Caki2 (cell line): ENCODE measurements at regions not wholly inside any gene's neighbourhood (a gene's known extent, or its start where the extent isn't known, plus 50 kb on each side); places are given as distances from the start of the nearest gene placed in this dataset.
A peak's percentile ranks its signal among the peaks of the same experiment; 100 is the strongest.
"Not testable (repeated sequence)": the region's sequence is repeated elsewhere in the genome, so short reads cannot be mapped to it uniquely, and the experiment has no call there.

ENCODE experiments used
- DNase-seq: peaks from one replicate; pipeline ENCODE4 v3.0.0-alpha.2; 2015; ENCODE audit warnings: low read depth
- in situ Hi-C: cut with HindIII; loops from 2 replicates; pipeline ENCODE4 v1.10.0; 2016; ENCODE audit warnings: low sequenced_read_pairs, low pct_unique_long_range_greater_than_20kb, mixed read lengths

GRCh38 chr2:180539541-180539940, 440.9 kb upstream of the UBE2E3 start:
- in situ Hi-C loops: no loop called here
- DNase-seq: no peak

- in situ Hi-C loops: no loop called here
- no peak for DNase-seq
Measured at GRCh38 chr2:180535289-180535688, 445.1 kb upstream of the UBE2E3 start.

GRCh38 chr2:180531787-180532186, 448.6 kb upstream of the UBE2E3 start:
- in situ Hi-C loops, DNase-seq: not testable (repeated sequence)

- no peak for DNase-seq
- in situ Hi-C loops: no loop called here
Measured at GRCh38 chr2:180524499-180524898, 455.9 kb upstream of the UBE2E3 start.

- in situ Hi-C loops: no loop called here
- DNase-seq: peak; percentile 66
Measured at GRCh38 chr2:180523621-180524340, 456.6 kb upstream of the UBE2E3 start.

DNA sequence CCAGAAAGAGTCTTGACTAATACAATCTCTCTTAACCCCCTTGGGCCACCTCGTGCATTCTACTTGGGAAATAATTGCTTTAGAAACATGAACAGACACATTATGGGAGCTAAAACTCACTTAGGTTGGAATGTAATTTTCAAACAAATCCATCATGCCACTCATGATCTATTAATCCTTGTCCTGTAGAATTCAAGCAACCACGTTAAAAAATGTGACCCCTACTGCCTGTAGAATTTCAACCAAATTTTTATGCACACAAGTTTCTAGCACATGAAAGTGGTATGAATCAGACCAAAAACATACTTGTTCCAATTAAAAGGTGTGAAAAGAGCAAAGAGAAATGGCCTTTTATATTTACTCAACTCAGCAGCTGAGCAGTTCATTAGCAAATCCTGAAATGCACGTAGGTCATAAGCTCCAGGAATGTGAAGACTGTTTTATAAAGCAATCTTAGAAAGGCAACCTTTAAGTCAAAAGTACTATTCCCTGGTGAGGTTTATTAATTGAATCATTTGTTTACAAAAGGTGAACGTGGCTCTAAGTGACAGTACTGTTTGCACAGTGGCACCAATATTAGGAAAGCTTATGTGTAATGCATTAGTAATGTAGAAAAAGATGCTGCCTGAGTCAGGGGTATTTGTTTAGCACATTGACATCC, 459.4 kb upstream of the UBE2E3 start:
- in situ Hi-C loops: no loop called here
- peak; percentile 79 for DNase-seq

GRCh38 chr2:180520206-180520605, 460.2 kb upstream of the UBE2E3 start:
- DNase-seq: peak; percentile 52
- in situ Hi-C loops: no loop called here

- in situ Hi-C loops: no loop called here
- DNase-seq: peak; percentile 14
Measured at GRCh38 chr2:180519276-180519675, 461.1 kb upstream of the UBE2E3 start.

DNA sequence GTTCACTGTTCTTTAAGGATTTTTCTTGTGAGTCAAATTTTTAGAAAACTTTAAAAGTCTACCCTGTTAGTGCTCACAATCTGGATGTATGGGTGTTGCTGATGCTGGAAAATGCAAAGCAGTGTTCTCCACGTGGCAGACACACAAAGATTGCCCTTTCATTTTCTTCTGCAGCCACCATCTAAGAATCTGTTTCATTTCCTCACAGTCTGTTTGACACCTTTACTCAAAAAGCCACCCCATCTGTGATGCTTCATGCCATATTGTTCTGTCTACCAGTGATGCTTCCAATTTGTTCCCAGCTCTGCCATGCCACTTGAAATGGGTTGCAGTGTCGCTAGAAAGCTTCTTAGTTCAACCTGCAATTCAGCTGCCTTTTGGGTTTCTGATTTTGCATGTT, 464.2 kb upstream of the UBE2E3 start:
- in situ Hi-C loops: no loop called here
- no peak for DNase-seq

DNA sequence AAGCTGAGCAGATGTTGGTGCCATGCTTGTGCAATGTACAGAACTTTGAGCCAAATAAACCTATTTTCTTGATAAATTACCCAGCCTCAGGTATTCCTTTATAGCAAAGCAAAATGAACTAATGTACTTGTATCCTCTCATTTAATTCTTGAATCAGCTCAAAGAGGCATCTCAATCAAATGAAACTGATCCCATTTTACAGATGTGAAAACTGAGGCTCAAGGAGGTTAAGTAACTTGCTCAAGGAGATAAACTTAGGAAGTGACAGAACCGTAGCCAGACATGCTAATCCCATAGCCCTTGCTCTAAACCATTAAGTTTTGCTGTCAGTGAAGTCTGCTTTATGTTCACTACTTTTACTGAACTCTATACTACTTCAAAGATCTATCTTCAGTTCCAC, 467.0 kb upstream of the UBE2E3 start:
- in situ Hi-C loops: no loop called here
- no peak for DNase-seq

GRCh38 chr2:180508458-180508857, 471.9 kb upstream of the UBE2E3 start:
- in situ Hi-C loops: no loop called here
- no peak for DNase-seq

- in situ Hi-C loops: no loop called here
- no peak for DNase-seq
Measured at GRCh38 chr2:180507028-180507427, 473.4 kb upstream of the UBE2E3 start.

- in situ Hi-C loops: no loop called here
- no peak for DNase-seq
Measured at GRCh38 chr2:180505203-180505602, 475.2 kb upstream of the UBE2E3 start.

- DNase-seq: no peak
- in situ Hi-C loops: no loop called here
Measured at GRCh38 chr2:180497621-180498152, 482.7 kb upstream of the UBE2E3 start.

GRCh38 chr2:180495606-180496005, 484.8 kb upstream of the UBE2E3 start:
- in situ Hi-C loops: no loop called here

DNA sequence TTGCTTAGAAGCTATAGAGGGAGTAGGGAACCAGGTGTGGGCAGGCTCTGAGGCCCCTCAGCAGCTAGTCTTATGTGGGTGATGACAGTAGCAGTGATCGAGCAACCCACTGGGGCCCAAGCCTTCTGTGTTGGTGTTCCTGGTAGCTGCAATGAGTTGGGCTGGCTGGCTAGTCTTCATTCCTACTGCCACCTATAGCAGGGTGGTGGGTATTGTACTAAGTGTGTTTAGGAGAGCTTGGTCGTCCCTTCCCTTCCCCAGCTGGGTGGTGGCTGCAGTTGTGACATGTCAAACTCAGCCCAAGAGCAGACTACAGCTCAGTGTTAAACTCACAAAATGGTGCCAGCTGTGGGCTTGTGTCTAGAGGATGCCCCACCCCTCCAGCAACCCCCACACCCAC, 486.1 kb upstream of the UBE2E3 start:
- in situ Hi-C loops: no loop called here
- DNase-seq: no peak

More at GRCh38 chr2:180495606-180496005, 484.8 kb upstream of the UBE2E3 start:
- DNase-seq: no peak

DNA sequence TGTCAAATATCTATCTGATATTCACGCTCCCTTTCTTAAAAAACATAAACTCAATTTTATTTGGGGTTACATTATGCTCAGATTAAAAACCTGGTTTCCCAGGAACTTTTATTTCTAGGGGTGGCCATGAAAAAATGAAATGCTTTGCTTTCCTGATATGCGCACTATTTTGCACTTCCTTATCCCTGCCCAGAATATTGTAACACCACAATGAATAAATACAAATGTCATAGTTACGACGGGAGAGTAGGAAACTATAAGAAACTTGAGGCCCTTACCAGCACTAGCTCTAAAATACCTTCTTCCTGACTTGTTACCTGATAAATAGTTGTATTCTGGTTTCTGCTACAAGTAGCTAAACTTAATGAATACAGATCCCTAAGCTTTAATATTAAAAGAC, 475.6 kb upstream of the CWC22 start:
- in situ Hi-C loops: no loop called here
- DNase-seq: no peak

- in situ Hi-C loops: no loop called here
- no peak for DNase-seq
Measured at GRCh38 chr2:180481998-180482397, 474.9 kb upstream of the CWC22 start.

GRCh38 chr2:180478883-180479282, 471.8 kb upstream of the CWC22 start:
- DNase-seq: peak; percentile 18
- in situ Hi-C loops: no loop called here

- in situ Hi-C loops: no loop called here
- DNase-seq: no peak
Measured at GRCh38 chr2:180474716-180475115, 467.6 kb upstream of the CWC22 start.
